ENCODE measurements at regions not wholly inside any gene's neighbourhood (a gene's known extent, or its start where the extent isn't known, plus 50 kb on each side); places are given as distances from the start of the nearest gene placed in this dataset.

- TF ChIP-seq BCLAF1 (IDR thresholded peaks at IDR 0.05) (no peak), FOXM1 (IDR thresholded peaks at IDR 0.05; ENCODE audit: low read depth, low read length) (no peak), MLLT1 (IDR thresholded peaks at IDR 0.05) (no peak), POLR2AphosphoS2 (IDR thresholded peaks at IDR 0.05; ENCODE audit: low read depth, low read length) (no peak)
Measured at GRCh38 chr4:57205580-57205979, 95.4 kb upstream of the IGFBP7 start (continued).

- DNase-seq (ENCODE audit: low read depth, low spot score): no peak
- BruUV-seq (replicated peaks): no TSS peak
- ChIA-PET SMC1A (ENCODE audit: uncharacterized antibody, unreplicated experiment) (interaction anchor here (2.0 kb wide), 1 partner anchor 9 kb away, joined by 8 read pairs; no protein-coding TSS in a partner anchor), POLR2A (no interaction called here), RAD21 (ENCODE audit: unreplicated experiment) (no interaction called here), CTCF (interaction anchor here (1.7 to 3.1 kb wide), 2 partner anchors 10 to 37 kb away, joined by 9 to 13 read pairs; no protein-coding TSS in a partner anchor)
- Histone ChIP-seq H3K4me1 (ENCODE audit: control insufficient read depth, insufficient read depth, low read length) (no peaks in the 10 kb centered on the region), H3K36me3 (ENCODE audit: control insufficient read depth in 2 of 2, insufficient read depth in 2 of 2, low read length in 1 of 2) (no peaks in the 10 kb centered on the region), H3K9me3 (replicated peaks; ENCODE audit: control insufficient read depth, insufficient read depth, low read length) (no peaks in the 10 kb centered on the region), H3K9ac (ENCODE audit: control insufficient read depth, insufficient read depth, low read length) (no peak overlapping the region), H3K4me3 (no peak overlapping the region), H3K27me3 (replicated peaks in 1 of 2; ENCODE audit: control insufficient read depth in 2 of 2, insufficient read depth in 2 of 2, low read length in 1 of 2) (no peaks in the 10 kb centered on the region), H2AFZ (ENCODE audit: control insufficient read depth, low read depth, low read length) (no peak overlapping the region), H3K79me2 (ENCODE audit: control insufficient read depth, insufficient read depth, low read length) (no peaks in the 10 kb centered on the region), H3K4me2 (ENCODE audit: control insufficient read depth, insufficient read depth) (no peak overlapping the region), H3K27ac (ENCODE audit: control insufficient read depth, insufficient read depth) (no peak overlapping the region), H4K20me1 (ENCODE audit: control insufficient read depth, insufficient read depth) (no peaks in the 10 kb centered on the region; the same call in 1 of the 2 replicates)
- no peak for FAIRE-seq
- intact Hi-C loops (cut with micrococcal nuclease; ENCODE audit: unreplicated experiment) (no loop called here), in situ Hi-C loops (cut with MboI) (no loop called here)
- no peak for ATAC-seq
- 41% methylated on average over 7 of the region's 7 CpGs for WGBS (ENCODE audit: insufficient coverage, insufficient replicate concordance, low lambda C conversion rate, missing lambda C conversion rate)
- TF ChIP-seq RELA (IDR thresholded peaks at IDR 0.05; ENCODE audit: borderline replicate concordance, partially characterized antibody): no peak
- no peak for TF ChIP-seq E2F8 (IDR thresholded peaks at IDR 0.05; ENCODE audit: low read depth, partially characterized antibody)
- no peak for TF ChIP-seq NR2F1 (conservative IDR thresholded peaks at IDR 0.05)
- TF ChIP-seq NFXL1 (IDR thresholded peaks at IDR 0.05; ENCODE audit: borderline replicate concordance): no peak
- TF ChIP-seq EZH2 (IDR thresholded peaks at IDR 0.05; ENCODE audit: borderline replicate concordance, control insufficient read depth, low read depth, low read length): no peak
- TF ChIP-seq RAD21 (IDR thresholded peaks at IDR 0.05; ENCODE audit: insufficient read depth, low read depth, low read length): no peak
- TF ChIP-seq CHD4 (IDR thresholded peaks at IDR 0.05): no peak
- no peak for TF ChIP-seq BMI1 (IDR thresholded peaks at IDR 0.05; ENCODE audit: borderline replicate concordance)
Measured at GRCh38 chr4:57200799-57201327, 90.7 kb upstream of the IGFBP7 start.

All from GM12878 (cell line).